Activated CD8-positive, alpha-beta memory T cell treated with anti-CD3 and anti-CD28 coated beads, Interleukin-2, amount 10 ng/mL, durations not matched to agents 7 days and 5 days (primary cell): ENCODE measurements at regions not wholly inside any gene's neighbourhood (a gene's known extent, or its start where the extent isn't known, plus 50 kb on each side); places are given as distances from the start of the nearest gene placed in this dataset.

Experiments used
- ATAC-seq: fragments of 150-1000 bp; cut with Tn5 transposase; one replicate; pipeline ENCODE4 v1.10.0; 2021; ENCODE audit warnings: moderate library complexity
- CTCF ChIA-PET: fragments of 350-600 bp; sonication (Branson Sonifier 250); formaldehyde crosslinking; loops from one replicate; lab custom pipeline; 2021; ENCODE audit warnings: antibody characterized with exemption; lab: Charles Lee
- DNase-seq: peaks from one replicate; pipeline ENCODE4 v3.0.0-alpha.2; 2020
- H3K27ac Mint-ChIP-seq: one replicate; pipeline ENCODE4 v1.8.0; 2021; ENCODE audit warnings: mild to moderate bottlenecking, mixed read lengths
- H3K27me3 Mint-ChIP-seq: one replicate; pipeline ENCODE4 v1.8.0; 2021; ENCODE audit warnings: mixed read lengths
- H3K36me3 Mint-ChIP-seq: one replicate; pipeline ENCODE4 v1.8.0; 2021; ENCODE audit warnings: mild to moderate bottlenecking, mixed read lengths
- H3K4me1 Mint-ChIP-seq: one replicate; pipeline ENCODE4 v1.8.0; 2021; ENCODE audit warnings: mixed read lengths
- H3K4me3 Mint-ChIP-seq: one replicate; pipeline ENCODE4 v1.8.0; 2021; ENCODE audit warnings: mild to moderate bottlenecking, moderate library complexity, mixed read lengths
- H3K9me3 Mint-ChIP-seq: one replicate; pipeline ENCODE4 v1.8.0; 2022; ENCODE audit warnings: low read depth, mixed read lengths

DNA sequence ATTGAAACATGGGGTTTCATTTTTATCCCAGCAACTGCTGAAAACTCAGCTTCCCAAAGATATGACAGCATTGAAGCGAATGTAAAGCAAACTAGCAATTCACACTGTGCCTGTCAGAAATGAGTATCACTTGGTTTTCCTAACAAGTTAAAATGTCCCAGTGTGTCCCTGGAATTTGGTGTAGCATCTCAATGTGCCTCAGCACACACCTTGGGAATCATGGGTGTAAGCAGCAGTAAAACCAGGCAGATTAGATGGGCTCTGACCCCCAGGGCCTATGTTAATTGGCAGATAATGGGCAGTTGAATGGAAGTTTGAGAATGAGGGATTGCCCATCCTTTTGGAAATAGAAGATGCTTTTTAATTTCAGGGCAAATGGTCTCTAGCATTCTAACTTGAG lies 784.9 kb upstream of the LRRC4C start:
- no peak for ATAC-seq

DNA sequence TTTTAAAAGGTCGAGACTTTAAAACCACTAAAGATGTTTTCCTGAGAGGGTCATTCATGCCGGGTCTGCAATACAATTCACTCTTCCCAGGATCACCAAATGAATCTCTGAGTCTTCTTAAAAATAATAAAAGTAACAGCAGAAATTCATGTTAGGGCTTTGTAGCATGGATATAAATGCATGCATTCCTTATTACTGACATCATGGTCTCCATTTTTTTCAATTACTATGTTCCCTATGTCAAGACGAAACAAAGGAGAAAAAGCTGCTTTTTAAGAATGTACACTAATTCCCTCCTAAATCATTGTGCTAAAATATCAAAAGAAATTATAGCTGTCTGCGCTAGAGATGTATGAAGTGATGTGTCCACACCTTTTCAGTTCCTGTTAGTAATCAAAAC lies 789.9 kb upstream of the LRRC4C start:
- DNase-seq (no peak), ATAC-seq (no peak)
- no peak overlapping the region for H3K27ac Mint-ChIP-seq
- no peaks in the 10 kb centered on the region for H3K4me1 Mint-ChIP-seq
- H3K36me3 Mint-ChIP-seq, result no peaks in the 10 kb centered on the region
- no peaks in the 10 kb centered on the region for H3K27me3 Mint-ChIP-seq
- H3K4me3 Mint-ChIP-seq, result no peak overlapping the region
- peaks cover 6% of the 10 kb centered on the region for H3K9me3 Mint-ChIP-seq
- CTCF ChIA-PET, result no interaction called here

More for the DNA sequence above, 784.9 kb upstream of the LRRC4C start:
- Mint-ChIP-seq H3K36me3 (no peaks in the 10 kb centered on the region), H3K9me3 (peaks cover 6% of the 10 kb centered on the region), H3K27ac (no peak overlapping the region), H3K27me3 (no peaks in the 10 kb centered on the region), H3K4me1 (no peaks in the 10 kb centered on the region), H3K4me3 (no peak overlapping the region)
- no peak for DNase-seq
- CTCF ChIA-PET, result no interaction called here

DNA sequence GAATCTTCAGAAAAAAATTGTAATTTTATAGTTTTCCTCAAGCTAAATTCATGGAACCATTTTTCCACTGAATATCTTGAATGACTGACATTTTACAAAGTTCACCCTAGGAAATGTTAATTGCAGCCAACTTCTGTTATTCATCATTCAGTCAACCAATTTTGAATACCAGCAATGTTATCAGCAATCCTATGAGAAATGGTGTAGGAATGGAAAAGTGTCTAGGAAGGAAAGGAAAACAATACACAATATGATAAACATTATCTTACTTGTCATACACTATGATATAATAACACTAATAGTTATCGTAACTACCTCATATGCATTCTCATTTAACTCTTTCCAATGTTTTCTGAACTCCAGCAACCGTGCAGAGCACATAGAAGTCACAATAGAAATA lies 790.5 kb upstream of the LRRC4C start:
- CTCF ChIA-PET, result no interaction called here
- H3K36me3 Mint-ChIP-seq, result no peaks in the 10 kb centered on the region
- ATAC-seq, result no peak
- no peaks in the 10 kb centered on the region for H3K27me3 Mint-ChIP-seq
- peaks cover 6% of the 10 kb centered on the region for H3K9me3 Mint-ChIP-seq
- no peak overlapping the region for H3K27ac Mint-ChIP-seq
- no peak for DNase-seq
- H3K4me3 Mint-ChIP-seq, result no peak overlapping the region
- no peaks in the 10 kb centered on the region for H3K4me1 Mint-ChIP-seq

DNA sequence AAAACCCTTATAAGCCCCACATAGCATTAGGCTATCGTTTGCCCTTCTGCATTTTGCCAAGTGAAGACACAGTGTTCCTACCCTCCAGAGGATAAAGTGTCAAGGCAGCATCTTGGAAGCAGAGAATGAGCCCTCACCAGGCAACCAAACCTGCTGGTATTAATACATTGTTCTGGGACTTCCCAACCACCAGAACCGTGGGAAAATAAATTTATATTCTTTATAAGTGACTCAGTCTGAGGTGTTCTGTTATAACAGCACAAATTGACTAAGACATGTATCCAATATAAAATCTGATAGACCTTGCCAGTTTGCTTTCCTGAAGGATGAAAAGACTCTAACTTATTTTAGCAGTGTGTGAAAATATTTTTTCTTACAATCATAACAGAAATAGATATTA lies 792.5 kb upstream of the LRRC4C start:
- Mint-ChIP-seq H3K4me1 (no peaks in the 10 kb centered on the region), H3K36me3 (no peaks in the 10 kb centered on the region), H3K27me3 (no peaks in the 10 kb centered on the region), H3K27ac (no peak overlapping the region), H3K4me3 (no peak overlapping the region), H3K9me3 (peaks cover 10% of the 10 kb centered on the region)
- CTCF ChIA-PET, result no interaction called here
- DNase-seq (no peak), ATAC-seq (no peak)

DNA sequence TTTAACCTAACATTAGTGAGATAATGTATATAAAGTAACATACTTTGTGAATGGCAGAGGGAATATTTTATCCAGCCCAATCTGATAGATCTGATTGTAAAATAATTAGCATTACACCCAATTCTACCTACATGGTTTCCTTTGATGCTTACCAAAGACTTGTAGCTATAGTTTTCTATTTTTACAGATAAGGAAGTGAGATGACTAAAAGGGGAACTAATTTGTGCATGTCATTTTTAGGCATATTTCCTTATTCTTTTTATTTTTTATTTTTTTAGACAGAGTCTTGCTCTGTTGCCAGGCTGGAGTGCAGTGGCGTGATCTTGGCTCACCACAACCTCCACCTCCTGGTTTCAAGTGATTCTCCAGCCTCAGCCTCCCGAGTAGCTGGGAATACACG lies 793.7 kb upstream of the LRRC4C start:
- CTCF ChIA-PET, result no interaction called here
- no peaks in the 10 kb centered on the region for H3K27me3 Mint-ChIP-seq
- no peaks in the 10 kb centered on the region for H3K36me3 Mint-ChIP-seq
- DNase-seq, result no peak
- no peak overlapping the region for H3K4me3 Mint-ChIP-seq
- H3K9me3 Mint-ChIP-seq, result peaks cover 6% of the 10 kb centered on the region
- ATAC-seq, result no peak
- no peaks in the 10 kb centered on the region for H3K4me1 Mint-ChIP-seq
- no peak overlapping the region for H3K27ac Mint-ChIP-seq

DNA sequence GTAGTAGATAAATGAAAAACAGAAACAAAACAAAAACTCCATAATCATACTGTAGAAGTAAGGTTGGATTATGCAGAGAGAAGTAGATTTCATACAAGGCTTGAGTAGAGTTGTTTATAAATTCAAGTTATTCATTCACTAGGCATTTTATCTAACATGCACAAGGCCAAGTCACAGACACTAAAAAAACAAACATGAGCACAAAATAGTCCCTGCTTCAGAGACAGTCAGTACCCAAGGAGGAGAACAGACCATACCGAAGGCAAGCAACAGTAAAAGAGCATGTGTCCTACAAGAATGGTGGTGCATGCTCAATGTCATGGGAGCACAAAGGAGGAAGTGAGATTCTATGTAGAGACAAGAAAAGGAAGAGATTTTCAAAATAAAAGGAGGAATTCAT lies 796.5 kb upstream of the LRRC4C start:
- H3K4me3 Mint-ChIP-seq, result no peak overlapping the region
- H3K36me3 Mint-ChIP-seq, result no peaks in the 10 kb centered on the region
- H3K9me3 Mint-ChIP-seq, result peaks cover 8% of the 10 kb centered on the region
- DNase-seq (no peak), ATAC-seq (no peak)
- no peak overlapping the region for H3K27ac Mint-ChIP-seq
- H3K4me1 Mint-ChIP-seq, result no peaks in the 10 kb centered on the region
- no peaks in the 10 kb centered on the region for H3K27me3 Mint-ChIP-seq
- CTCF ChIA-PET, result no interaction called here

DNA sequence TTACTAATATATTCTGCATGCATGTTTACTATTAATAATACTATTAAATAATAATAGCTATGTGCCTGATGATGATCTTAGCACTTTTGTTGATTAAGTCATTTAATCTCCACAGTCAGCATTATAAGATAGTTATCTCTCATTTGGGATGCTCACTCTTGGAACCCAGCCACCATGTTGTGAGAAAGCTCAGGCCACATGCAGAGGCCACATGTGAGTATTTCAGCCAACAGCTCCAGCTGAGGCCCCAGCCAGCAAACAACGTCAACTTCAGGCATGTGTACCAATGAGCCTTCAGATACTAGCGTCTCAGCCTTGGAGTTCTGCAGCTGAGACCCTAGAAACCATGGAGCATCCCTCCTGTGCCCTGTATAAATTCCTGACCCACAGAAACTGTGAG lies 798.1 kb upstream of the LRRC4C start:
- Mint-ChIP-seq H3K4me1 (no peaks in the 10 kb centered on the region), H3K27me3 (no peaks in the 10 kb centered on the region), H3K9me3 (peaks cover 8% of the 10 kb centered on the region), H3K36me3 (no peaks in the 10 kb centered on the region), H3K27ac (no peak overlapping the region), H3K4me3 (no peak overlapping the region)
- DNase-seq (no peak), ATAC-seq (no peak)
- CTCF ChIA-PET, result no interaction called here

DNA sequence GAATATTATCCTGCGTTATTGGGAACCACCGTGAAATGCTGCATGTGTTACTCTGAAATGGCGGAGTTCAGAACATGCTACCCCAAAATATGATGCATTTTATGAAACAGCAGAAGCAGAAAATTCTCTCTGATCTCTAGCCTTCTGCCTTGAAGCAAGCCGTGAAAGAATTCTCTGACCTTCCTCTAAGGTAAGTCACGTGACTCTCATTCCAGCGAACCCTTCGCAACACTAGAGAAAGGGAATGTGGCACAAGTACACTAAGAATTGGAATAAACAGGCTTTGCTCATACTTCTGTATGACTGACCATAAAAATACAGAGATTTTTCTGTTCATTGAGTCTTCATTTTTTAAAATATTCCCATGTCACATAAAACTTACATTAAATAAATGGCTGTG lies 805.6 kb upstream of the LRRC4C start:
- ATAC-seq (no peak), DNase-seq (no peak)
- H3K9me3 Mint-ChIP-seq, result peaks cover 6% of the 10 kb centered on the region
- no peaks in the 10 kb centered on the region for H3K4me1 Mint-ChIP-seq
- CTCF ChIA-PET, result no interaction called here
- no peaks in the 10 kb centered on the region for H3K36me3 Mint-ChIP-seq
- no peak overlapping the region for H3K27ac Mint-ChIP-seq
- H3K4me3 Mint-ChIP-seq, result no peak overlapping the region
- no peaks in the 10 kb centered on the region for H3K27me3 Mint-ChIP-seq

DNA sequence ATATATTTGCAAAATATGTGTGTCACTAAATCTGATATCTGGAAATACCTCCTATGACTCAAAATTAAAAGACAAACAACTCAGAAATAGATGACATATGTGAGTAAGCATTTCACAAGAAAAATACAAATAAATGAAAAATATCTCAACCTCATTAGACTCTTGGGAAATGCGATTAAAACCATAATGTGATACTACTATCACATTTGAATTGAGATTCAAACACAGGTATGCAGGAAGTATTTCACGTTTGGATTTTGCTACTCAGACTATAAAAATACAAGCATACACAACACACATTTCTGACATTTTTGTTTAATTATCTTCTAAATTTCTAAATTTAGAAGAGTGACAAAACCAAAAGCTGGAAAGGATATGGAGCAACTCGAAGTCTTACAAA lies 811.9 kb upstream of the LRRC4C start:
- H3K4me1 Mint-ChIP-seq, result no peaks in the 10 kb centered on the region
- H3K4me3 Mint-ChIP-seq, result no peak overlapping the region
- H3K27me3 Mint-ChIP-seq, result no peaks in the 10 kb centered on the region
- no peak overlapping the region for H3K27ac Mint-ChIP-seq
- CTCF ChIA-PET, result no interaction called here
- DNase-seq (no peak), ATAC-seq (no peak)
- H3K36me3 Mint-ChIP-seq, result no peaks in the 10 kb centered on the region
- H3K9me3 Mint-ChIP-seq, result peaks cover 14% of the 10 kb centered on the region

DNA sequence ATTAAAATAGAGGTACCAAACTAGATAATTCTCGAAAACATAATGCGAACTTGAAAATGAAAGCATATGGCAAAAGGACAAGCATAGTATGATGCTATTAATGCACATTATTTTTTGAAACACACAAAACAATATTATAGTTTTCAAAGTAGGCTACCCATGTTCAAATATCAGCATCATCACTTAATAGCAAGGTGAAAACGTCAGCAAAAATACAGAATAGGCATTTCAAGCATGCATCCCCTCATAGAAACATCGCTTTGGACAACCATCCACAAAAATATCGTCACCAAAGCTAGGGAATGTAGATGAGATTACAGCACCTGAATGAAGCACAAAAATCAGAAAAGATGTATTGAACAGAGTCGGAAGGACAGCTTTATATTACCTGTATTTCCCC lies 814.5 kb upstream of the LRRC4C start:
- H3K4me3 Mint-ChIP-seq, result no peak overlapping the region
- no peaks in the 10 kb centered on the region for H3K4me1 Mint-ChIP-seq
- DNase-seq (no peak), ATAC-seq (no peak)
- H3K9me3 Mint-ChIP-seq, result peaks cover 13% of the 10 kb centered on the region
- no peaks in the 10 kb centered on the region for H3K27me3 Mint-ChIP-seq
- CTCF ChIA-PET, result no interaction called here
- no peak overlapping the region for H3K27ac Mint-ChIP-seq
- no peaks in the 10 kb centered on the region for H3K36me3 Mint-ChIP-seq

DNA sequence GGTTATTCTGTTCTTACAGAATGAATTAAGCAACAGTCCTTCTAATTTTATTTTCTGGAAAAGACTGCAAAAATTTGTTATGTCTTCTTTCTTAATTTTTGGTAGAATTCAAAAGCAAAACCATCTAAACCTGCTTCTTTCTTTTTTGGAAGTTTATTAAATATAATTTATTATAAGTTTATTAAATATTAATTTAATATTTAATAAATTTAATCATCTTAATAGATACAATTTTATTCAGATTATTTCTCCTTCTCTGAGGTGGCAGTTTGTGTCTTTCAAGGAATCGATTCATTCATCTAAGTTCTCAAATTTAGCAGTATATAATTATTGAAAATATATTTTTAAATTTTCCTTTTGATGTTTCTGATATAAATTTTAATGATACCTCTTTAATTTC lies 837.5 kb upstream of the LRRC4C start:
- H3K9me3 Mint-ChIP-seq, result peaks cover 16% of the 10 kb centered on the region
- DNase-seq, result no peak
- no peaks in the 10 kb centered on the region for H3K4me1 Mint-ChIP-seq
- H3K36me3 Mint-ChIP-seq, result no peaks in the 10 kb centered on the region
- no peak for ATAC-seq
- H3K4me3 Mint-ChIP-seq, result no peak overlapping the region
- CTCF ChIA-PET, result no interaction called here
- H3K27ac Mint-ChIP-seq, result no peak overlapping the region
- no peaks in the 10 kb centered on the region for H3K27me3 Mint-ChIP-seq

DNA sequence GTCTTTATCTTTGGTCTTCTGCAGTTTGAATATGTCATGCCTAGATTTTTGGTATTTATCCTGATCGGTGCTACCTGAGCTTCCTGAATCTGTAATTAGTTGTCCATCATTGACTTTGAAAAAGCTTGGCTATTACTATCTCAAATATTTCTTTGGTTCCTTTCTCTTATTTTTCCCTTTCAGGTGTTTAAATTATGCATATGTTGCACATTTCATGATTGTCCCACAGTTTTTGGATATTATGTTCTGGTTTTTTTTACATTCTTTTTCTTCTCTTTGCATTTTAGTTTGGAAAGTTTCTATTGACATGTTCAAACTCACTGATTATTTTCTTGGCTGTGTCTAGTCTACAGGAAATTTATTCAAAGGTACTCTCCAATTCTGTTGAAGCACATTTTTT lies 840.3 kb upstream of the LRRC4C start:
- ATAC-seq, result no peak
- no peak overlapping the region for H3K4me3 Mint-ChIP-seq
- no peak overlapping the region for H3K27ac Mint-ChIP-seq
- no peaks in the 10 kb centered on the region for H3K36me3 Mint-ChIP-seq
- H3K27me3 Mint-ChIP-seq, result no peaks in the 10 kb centered on the region
- H3K4me1 Mint-ChIP-seq, result no peaks in the 10 kb centered on the region
- peaks cover 16% of the 10 kb centered on the region for H3K9me3 Mint-ChIP-seq
- CTCF ChIA-PET, result no interaction called here
- DNase-seq, result no peak

DNA sequence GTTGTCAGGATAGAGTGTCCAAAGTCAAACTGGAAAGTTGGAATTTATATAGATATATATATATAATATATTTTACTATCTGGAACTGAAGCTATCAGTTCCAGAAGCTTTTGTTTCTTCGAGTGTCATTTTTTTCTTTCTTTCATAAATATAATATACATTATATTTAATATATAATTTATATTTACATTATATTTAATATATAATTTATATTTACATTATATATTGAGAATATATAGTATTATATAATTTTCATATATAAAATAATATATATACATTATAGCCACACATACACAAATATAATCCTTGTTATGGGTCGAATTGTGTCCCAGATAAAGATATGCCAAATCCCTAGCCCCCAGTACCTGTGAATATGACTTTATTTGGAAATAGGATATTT lies 842.3 kb upstream of the LRRC4C start:
- CTCF ChIA-PET, result no interaction called here
- no peaks in the 10 kb centered on the region for H3K36me3 Mint-ChIP-seq
- H3K9me3 Mint-ChIP-seq, result peaks cover 13% of the 10 kb centered on the region
- no peaks in the 10 kb centered on the region for H3K4me1 Mint-ChIP-seq
- ATAC-seq (no peak), DNase-seq (no peak)
- no peak overlapping the region for H3K27ac Mint-ChIP-seq
- no peaks in the 10 kb centered on the region for H3K27me3 Mint-ChIP-seq
- no peak overlapping the region for H3K4me3 Mint-ChIP-seq

DNA sequence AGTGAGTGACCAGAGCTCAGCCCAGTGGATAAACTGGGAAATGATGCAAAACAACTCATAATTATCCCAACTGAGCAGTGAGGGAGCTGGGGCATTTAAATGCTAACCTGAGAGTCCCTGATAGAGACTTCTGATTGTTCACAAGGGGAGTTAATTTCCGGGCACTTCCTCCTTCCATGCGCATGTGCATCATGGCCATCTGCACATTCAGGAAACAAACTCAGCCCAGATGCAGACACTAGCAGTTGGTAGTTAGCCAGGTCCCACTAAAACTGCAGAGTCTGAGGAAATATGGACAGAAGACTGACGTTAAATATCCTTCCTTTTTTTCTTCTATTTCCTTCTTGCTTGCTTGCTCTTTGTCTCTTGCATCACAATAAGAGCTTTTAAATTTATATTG lies 852.1 kb upstream of the LRRC4C start:
- Mint-ChIP-seq H3K4me3 (no peak overlapping the region), H3K27me3 (no peaks in the 10 kb centered on the region), H3K36me3 (no peaks in the 10 kb centered on the region), H3K9me3 (peaks cover 6% of the 10 kb centered on the region), H3K4me1 (no peaks in the 10 kb centered on the region), H3K27ac (no peak overlapping the region)
- ATAC-seq (no peak), DNase-seq (no peak)
- CTCF ChIA-PET, result no interaction called here

DNA sequence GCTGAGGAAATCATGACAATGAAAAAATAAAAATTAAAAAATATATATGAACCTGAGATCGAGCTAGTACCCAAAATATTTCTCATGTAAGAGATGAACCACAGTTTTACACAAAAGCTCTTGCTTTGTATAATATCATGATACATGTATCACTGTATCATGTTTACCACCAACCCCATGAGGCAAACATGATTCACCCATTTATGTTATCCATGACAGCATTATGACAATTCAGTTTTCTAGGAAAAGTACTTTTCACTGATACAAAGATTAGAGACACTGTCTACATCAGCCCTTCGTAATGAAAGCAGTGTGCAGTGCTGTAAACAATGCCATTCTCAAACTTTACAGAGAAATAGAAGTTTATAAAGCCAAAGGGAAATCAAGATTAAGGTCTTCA lies 852.5 kb upstream of the LRRC4C start:
- H3K27me3 Mint-ChIP-seq, result no peaks in the 10 kb centered on the region
- H3K36me3 Mint-ChIP-seq, result no peaks in the 10 kb centered on the region
- DNase-seq (no peak), ATAC-seq (no peak)
- CTCF ChIA-PET, result no interaction called here
- no peak overlapping the region for H3K4me3 Mint-ChIP-seq
- no peaks in the 10 kb centered on the region for H3K4me1 Mint-ChIP-seq
- H3K27ac Mint-ChIP-seq, result no peak overlapping the region
- peaks cover 6% of the 10 kb centered on the region for H3K9me3 Mint-ChIP-seq
